B cell (primary cell): ENCODE measurements at regions not wholly inside any gene's neighbourhood (a gene's known extent, or its start where the extent isn't known, plus 50 kb on each side); places are given as distances from the start of the nearest gene placed in this dataset.

ENCODE experiments used
- ATAC-seq: fragments of 200-7000 bp; cut with Tn5 transposase; one replicate; pipeline ENCODE4 v1.10.0; 2021; ENCODE audit warnings: low read depth, mild to moderate bottlenecking, moderate number of reproducible peaks, moderate library complexity
- CTCF ChIA-PET: fragments of 350-600 bp; sonication (Branson Sonifier 250); formaldehyde crosslinking; loops from one replicate; lab custom pipeline; 2021; ENCODE audit warnings: antibody characterized with exemption, inconsistent platforms; lab: Charles Lee
- POLR2A ChIA-PET: fragments of 350-600 bp; sonication (Branson Sonifier 250); formaldehyde crosslinking; loops from one replicate; lab custom pipeline; 2021; ENCODE audit warnings: antibody characterized with exemption; lab: Charles Lee
- DNase-seq: peaks from one replicate; pipeline ENCODE4 v3.0.0; 2013
- H2AFZ ChIP-seq: 2 replicates; pipeline ENCODE4 v1.6.1; 2012; ENCODE audit warnings: mild to moderate bottlenecking, low read depth, low read length; ENCODE audit not compliant: insufficient read depth, poor library complexity, severe bottlenecking
- H3K27ac ChIP-seq, 2 donors: 1 replicate in 1 of 2; 2 replicates in 1 of 2; pipeline ENCODE4 v1.5.1; 2012 to 2013; ENCODE audit warnings: low read length in 2 of 2, mild to moderate bottlenecking in 2 of 2, moderate library complexity in 1 of 2
- H3K27me3 ChIP-seq, 4 experiments: fragments of 200-600 bp in 1 of 4; sonication (generic) in 1 of 4; replicated peaks in 1 of 4; 1 replicate in 2 of 4; 2 replicates in 2 of 4; pipeline versions ENCODE4 v1.6.1 to v1.7.0; 2013 to 2016; ENCODE audit warnings: low read length in 3 of 4, mild to moderate bottlenecking in 2 of 4, mixed read lengths in 1 of 4, moderate library complexity in 1 of 4; ENCODE audit not compliant: insufficient read depth in 4 of 4, control insufficient read depth in 3 of 4; ENCODE audit errors: control extremely low read depth in 1 of 4
- H3K36me3 ChIP-seq, 2 experiments: replicated peaks in 1 of 2; 1 replicate in 1 of 2; 2 replicates in 1 of 2; pipeline versions ENCODE4 v1.6.1 to v1.7.1; 2013; ENCODE audit warnings: low read length in 1 of 2; ENCODE audit not compliant: insufficient read depth in 2 of 2, control insufficient read depth in 1 of 2; ENCODE audit errors: control extremely low read depth in 1 of 2, extremely low read depth in 1 of 2
- H3K4me1 ChIP-seq, 2 donors: fragments of 200-600 bp in 1 of 2; sonication (generic) in 1 of 2; 1 replicate in 1 of 2; 2 replicates in 1 of 2; pipeline versions ENCODE4 v1.5.1 to v1.6.1; 2013 to 2017; ENCODE audit warnings: low read length in 2 of 2; ENCODE audit not compliant: control insufficient read depth in 2 of 2, insufficient read depth in 2 of 2
- H3K4me2 ChIP-seq: replicated peaks from 2 replicates; pipeline ENCODE3; 2012; ENCODE audit warnings: mild to moderate bottlenecking, low read depth, low read length; ENCODE audit not compliant: poor library complexity, severe bottlenecking
- H3K4me3 ChIP-seq, 5 experiments: fragments of 200-600 bp in 1 of 5; sonication (generic) in 1 of 5; 1 replicate in 3 of 5; 2 replicates in 2 of 5; pipeline versions ENCODE4 v1.5.1 to v1.7.0; 2011 to 2016; ENCODE audit warnings: low read length in 4 of 5, mild to moderate bottlenecking in 4 of 5, low read depth in 2 of 5, control low read depth in 1 of 5, moderate library complexity in 1 of 5; ENCODE audit not compliant: insufficient read depth in 1 of 5; ENCODE audit errors: control extremely low read depth in 1 of 5, extremely low read depth in 1 of 5
- H3K79me2 ChIP-seq: fragments of 200-600 bp; sonication (generic); one replicate; pipeline ENCODE4 v1.6.0; 2016; ENCODE audit warnings: low read length; ENCODE audit not compliant: control insufficient read depth, insufficient read depth
- H3K9ac ChIP-seq: fragments of 200-600 bp; sonication (generic); 2 replicates; pipeline ENCODE4 v1.6.1; 2017; ENCODE audit warnings: mild to moderate bottlenecking, low read length, moderate library complexity
- H3K9me3 ChIP-seq, 3 donors: one replicate each; pipeline versions ENCODE4 v1.6.1 to v1.7.1; 2013; ENCODE audit warnings: low read length in 2 of 3; ENCODE audit not compliant: control insufficient read depth in 2 of 3, insufficient read depth in 1 of 3; ENCODE audit errors: control extremely low read depth in 1 of 3
- H4K20me1 ChIP-seq: 2 replicates; pipeline ENCODE4 v1.6.0; 2012; ENCODE audit warnings: mild to moderate bottlenecking, low read length; ENCODE audit not compliant: insufficient read depth, control insufficient read depth, poor library complexity, severe bottlenecking
- H3K27ac Mint-ChIP-seq: one replicate; pipeline ENCODE4 v1.8.0; 2021; ENCODE audit warnings: mixed read lengths
- H3K27me3 Mint-ChIP-seq: one replicate; pipeline ENCODE4 v1.8.0; 2021; ENCODE audit warnings: mixed read lengths
- H3K4me1 Mint-ChIP-seq: one replicate; pipeline ENCODE4 v1.8.0; 2021; ENCODE audit warnings: mixed read lengths
- H3K4me3 Mint-ChIP-seq: one replicate; pipeline ENCODE4 v1.8.0; 2021; ENCODE audit warnings: mixed read lengths
- H3K9me3 Mint-ChIP-seq: one replicate; pipeline ENCODE4 v1.8.0; 2022; ENCODE audit warnings: mixed read lengths; ENCODE audit not compliant: insufficient read depth
- EZH2 ChIP-seq: IDR thresholded peaks from 2 replicates; pipeline ENCODE4 v1.6.1; 2012; ENCODE audit warnings: borderline replicate concordance, low read depth, mild to moderate bottlenecking, moderate library complexity, low read length; ENCODE audit not compliant: insufficient read depth, poor library complexity, severe bottlenecking
- WGBS: methylation state at CpG from one replicate; pipeline ENCODE4 v1.1.5; 2013; ENCODE audit warnings: missing lambda C conversion rate; ENCODE audit not compliant: insufficient coverage; 5-methylcytosine and 5-hydroxymethylcytosine counted together
- intact Hi-C: fragments of 100-400 bp; cut with micrococcal nuclease; formaldehyde crosslinking; loops from one replicate; pipeline ENCODE4 v1.10.0; 2022
- TF ChIP-seq, protein P1 (sequence below): fragments of 200-600 bp; IDR thresholded peaks from one replicate; pipeline ENCODE4 v1.8.0; 2022; ENCODE audit warnings: antibody characterized with exemption, mild to moderate bottlenecking

DNA sequence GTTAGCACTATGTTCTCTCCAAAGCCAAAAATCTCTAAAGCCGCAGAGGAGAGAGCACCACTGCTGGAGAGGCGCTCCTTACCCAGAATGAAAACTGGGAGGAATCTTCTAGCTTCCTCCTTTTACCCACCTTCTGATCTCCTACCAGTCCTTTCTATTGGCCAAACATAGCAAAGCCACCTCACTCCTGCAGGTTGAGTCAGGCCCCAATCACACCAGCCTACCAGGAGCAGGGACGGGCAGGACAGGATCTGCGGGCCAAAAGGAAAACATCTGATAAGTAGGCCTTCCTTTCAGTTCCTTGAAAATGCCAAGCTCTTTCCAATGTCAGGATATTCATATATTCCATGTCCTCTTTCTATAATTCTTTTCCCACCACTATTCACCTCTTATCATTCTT, 197.7 kb upstream of the CNOT2 start:
- Mint-ChIP-seq H3K4me3 (no peak overlapping the region), H3K9me3 (no peaks in the 10 kb centered on the region), H3K4me1 (peaks cover 8% of the 10 kb centered on the region), H3K27ac (no peak overlapping the region), H3K27me3 (no peaks in the 10 kb centered on the region)
- POLR2A ChIA-PET, result no interaction called here
- no peaks in the 10 kb centered on the region for H3K36me3 ChIP-seq
- DNase-seq (no peak), ATAC-seq (no peak)
- no peaks in the 10 kb centered on the region for H3K9me3 ChIP-seq
- 84% methylated on average over 4 of the region's 4 CpGs for WGBS
- no peaks in the 10 kb centered on the region for H3K27me3 ChIP-seq
- H3K4me3 ChIP-seq, result no peak overlapping the region
- intact Hi-C loops, result no loop called here
- H4K20me1 ChIP-seq, result no peaks in the 10 kb centered on the region
- CTCF ChIA-PET, result no interaction called here
- TF ChIP-seq, protein P1, sequence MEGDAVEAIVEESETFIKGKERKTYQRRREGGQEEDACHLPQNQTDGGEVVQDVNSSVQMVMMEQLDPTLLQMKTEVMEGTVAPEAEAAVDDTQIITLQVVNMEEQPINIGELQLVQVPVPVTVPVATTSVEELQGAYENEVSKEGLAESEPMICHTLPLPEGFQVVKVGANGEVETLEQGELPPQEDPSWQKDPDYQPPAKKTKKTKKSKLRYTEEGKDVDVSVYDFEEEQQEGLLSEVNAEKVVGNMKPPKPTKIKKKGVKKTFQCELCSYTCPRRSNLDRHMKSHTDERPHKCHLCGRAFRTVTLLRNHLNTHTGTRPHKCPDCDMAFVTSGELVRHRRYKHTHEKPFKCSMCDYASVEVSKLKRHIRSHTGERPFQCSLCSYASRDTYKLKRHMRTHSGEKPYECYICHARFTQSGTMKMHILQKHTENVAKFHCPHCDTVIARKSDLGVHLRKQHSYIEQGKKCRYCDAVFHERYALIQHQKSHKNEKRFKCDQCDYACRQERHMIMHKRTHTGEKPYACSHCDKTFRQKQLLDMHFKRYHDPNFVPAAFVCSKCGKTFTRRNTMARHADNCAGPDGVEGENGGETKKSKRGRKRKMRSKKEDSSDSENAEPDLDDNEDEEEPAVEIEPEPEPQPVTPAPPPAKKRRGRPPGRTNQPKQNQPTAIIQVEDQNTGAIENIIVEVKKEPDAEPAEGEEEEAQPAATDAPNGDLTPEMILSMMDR, result no peak
- TF ChIP-seq EZH2, result no peak
- peaks cover 5 to 11% of the 10 kb centered on the region in 2 donors for H3K4me1 ChIP-seq
- no peak overlapping the region for H3K9ac ChIP-seq
- no peak overlapping the region for H2AFZ ChIP-seq
- no peak overlapping the region for H3K27ac ChIP-seq
- no peaks in the 10 kb centered on the region for H3K79me2 ChIP-seq
- H3K4me2 ChIP-seq, result no peak overlapping the region

DNA sequence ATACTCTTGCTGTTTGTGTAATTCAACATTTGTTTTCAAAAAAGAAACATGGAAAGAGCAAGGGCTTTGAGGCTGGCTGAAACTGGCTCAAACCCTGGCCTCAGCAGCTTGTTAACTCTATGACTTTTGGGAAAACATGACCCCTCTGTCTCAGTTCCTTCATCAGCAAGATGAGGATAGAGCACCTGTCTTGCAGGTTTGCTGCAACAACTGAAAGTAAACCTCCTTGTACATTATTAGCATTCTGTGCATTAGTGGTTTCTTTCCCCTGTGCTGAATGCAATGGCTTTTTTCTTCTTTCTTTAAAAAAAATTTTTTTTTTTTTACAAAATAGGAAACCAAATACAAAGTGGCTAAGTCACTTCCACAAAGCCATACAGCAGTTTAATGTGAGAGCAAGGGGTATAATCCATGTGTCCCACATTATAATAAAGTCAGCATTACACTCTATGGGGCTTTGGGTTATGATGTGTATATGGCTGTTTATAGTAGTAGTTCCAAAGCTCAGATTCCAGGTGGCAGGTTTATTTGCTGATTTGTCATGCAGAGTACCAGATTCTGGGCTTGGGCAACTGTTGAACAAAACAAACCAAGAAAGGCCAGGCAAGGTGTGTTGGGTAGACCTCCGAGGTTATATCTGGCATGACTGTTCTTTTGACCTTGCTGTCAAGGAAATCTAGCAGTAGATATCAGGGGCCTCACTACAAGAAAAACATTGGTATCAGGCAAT, 194.5 kb upstream of the CNOT2 start:
- Mint-ChIP-seq H3K9me3 (no peaks in the 10 kb centered on the region), H3K4me3 (no peak overlapping the region)
- POLR2A ChIA-PET, result no interaction called here

More for the DNA sequence above, 194.5 kb upstream of the CNOT2 start:
- Histone ChIP-seq H3K79me2 (no peaks in the 10 kb centered on the region), H3K4me2 (no peak overlapping the region), H3K4me3 (no peak overlapping the region), H3K9me3 (no peaks in the 10 kb centered on the region), H3K27me3 (no peaks in the 10 kb centered on the region), H2AFZ (no peak overlapping the region), H3K9ac (no peak overlapping the region), H4K20me1 (no peaks in the 10 kb centered on the region), H3K4me1 (peaks cover 5 to 13% of the 10 kb centered on the region in 2 donors), H3K27ac (no peak overlapping the region), H3K36me3 (no peaks in the 10 kb centered on the region)
- 100% methylated on average over 1 of the region's 1 CpG for WGBS
- TF ChIP-seq EZH2, result no peak
- TF ChIP-seq, protein P1, result no peak
- peaks cover 8% of the 10 kb centered on the region for H3K4me1 Mint-ChIP-seq
- intact Hi-C loops, result no loop called here
- no peak for ATAC-seq
- H3K27ac Mint-ChIP-seq, result no peak overlapping the region
- CTCF ChIA-PET, result no interaction called here
- no peaks in the 10 kb centered on the region for H3K27me3 Mint-ChIP-seq
- DNase-seq, result no peak
